GM18909 (cell line): ENCODE measurements at regions not wholly inside any gene's neighbourhood (a gene's known extent, or its start where the extent isn't known, plus 50 kb on each side); places are given as distances from the start of the nearest gene placed in this dataset.
"Not testable (repeated sequence)": the region's sequence is repeated elsewhere in the genome, so short reads cannot be mapped to it uniquely, and the experiment has no call there.

Source experiments
- ATAC-seq: cut with Tn5 transposase; IDR thresholded peaks from one replicate; pipeline ENCODE4 v1.9.1; 2021; ENCODE audit warnings: mild to moderate bottlenecking; ENCODE audit not compliant: unreplicated experiment, poor library complexity

DNA sequence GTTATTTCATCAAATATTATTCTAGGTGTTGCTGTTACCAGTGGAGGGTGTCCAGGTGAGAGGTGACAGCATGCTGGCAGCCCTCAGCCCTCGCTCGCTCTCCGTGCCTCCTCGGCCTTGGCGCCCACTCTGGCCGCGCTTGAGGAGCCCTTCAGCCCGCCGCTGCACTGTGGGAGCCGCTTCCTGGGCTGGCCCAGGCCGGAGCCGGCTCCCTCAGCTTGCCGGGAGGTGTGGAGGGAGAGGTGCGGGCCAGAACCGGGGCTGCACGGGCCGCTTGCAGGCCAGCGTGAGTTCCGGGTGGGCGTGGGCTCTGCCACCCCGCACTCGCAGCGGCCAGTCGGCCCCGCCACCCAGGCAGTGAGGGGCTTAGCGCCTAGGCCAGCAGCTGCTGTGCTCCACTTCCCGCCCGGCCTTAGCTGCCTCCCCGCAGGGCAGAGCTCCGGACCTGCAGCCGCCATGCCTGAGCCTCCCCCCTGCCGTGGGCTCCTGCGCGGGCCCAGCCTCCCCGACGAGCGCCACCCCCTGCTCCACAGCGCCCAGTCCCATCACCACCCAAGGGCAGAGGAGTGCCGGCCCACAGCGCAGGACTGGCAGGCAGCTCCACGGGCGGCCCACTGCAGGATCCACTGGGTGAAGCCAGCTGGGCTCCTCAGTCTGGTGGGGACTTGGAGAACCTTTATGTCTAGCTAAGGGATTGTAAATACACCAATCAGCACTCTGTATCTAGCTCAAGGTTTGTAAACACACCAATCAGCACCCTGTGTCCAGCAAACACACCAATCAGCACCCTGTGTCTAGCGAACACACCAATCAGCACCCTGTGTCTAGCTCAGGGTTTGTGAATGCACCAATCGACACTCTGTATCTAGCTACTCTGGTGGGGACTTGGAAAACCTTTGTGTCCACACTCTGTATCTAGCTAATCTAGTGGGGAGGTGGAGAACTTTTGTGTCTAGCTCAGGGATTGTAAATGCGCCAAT is 413.3 kb downstream of the HACE1 start:
- ATAC-seq: not testable (repeated sequence)

DNA sequence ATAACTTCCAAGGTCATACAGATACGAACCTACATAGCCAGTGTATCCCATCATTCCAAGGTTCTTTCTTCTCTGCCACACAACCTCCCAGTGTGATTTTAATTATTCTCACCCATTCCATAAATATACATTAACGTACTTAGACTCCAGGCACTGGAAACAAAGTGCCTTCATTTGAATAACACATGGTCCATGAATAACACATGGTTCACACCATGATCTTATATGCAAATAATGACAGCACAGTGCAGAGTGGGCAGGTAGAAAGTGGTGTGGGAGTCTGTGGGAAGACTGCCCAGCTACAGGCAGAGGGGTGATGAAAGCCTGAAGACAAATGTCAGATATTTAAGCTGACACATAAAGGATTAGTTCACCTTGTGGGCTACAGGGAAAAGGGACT is 425.2 kb downstream of the HACE1 start:
- no peak for ATAC-seq

DNA sequence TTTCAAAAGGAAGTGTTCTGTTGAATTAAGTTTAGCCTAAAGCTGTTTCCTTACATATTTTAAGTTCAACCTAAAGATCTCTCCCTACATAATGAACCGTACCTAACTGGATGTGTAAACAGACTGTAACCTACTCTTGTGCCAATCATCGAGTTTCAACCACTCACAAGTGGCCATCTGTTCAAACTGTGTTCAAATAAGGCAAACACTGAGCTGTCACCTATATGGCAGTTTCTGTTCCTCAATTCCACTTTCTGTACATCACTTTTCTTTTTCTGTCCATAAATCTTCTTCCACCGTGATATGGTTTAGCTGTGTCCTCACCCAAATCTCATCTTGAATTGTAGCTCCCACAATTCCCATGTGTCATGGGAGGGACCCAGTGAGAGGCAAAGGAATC is 428.6 kb downstream of the HACE1 start:
- ATAC-seq: peak; percentile 50

DNA sequence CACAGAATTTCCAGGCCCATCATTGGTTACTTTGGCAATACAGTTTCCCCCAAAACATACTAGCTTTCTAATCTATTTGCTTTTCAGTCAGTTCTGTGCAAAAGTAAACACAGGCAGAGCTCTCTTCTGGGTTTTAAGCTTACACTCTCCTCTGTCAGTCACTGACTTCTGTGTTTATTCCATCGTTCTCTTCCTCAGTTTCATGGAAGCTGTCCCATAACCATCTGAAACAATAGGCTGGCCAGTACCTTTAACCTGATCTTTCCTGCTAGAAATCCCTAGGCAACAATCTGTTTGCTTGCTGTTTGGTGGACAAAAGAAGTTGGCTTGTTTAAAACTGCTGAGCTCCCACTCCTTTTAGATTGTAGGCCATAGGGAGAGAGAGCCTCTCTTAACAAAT is 431.5 kb downstream of the HACE1 start:
- ATAC-seq: no peak

DNA sequence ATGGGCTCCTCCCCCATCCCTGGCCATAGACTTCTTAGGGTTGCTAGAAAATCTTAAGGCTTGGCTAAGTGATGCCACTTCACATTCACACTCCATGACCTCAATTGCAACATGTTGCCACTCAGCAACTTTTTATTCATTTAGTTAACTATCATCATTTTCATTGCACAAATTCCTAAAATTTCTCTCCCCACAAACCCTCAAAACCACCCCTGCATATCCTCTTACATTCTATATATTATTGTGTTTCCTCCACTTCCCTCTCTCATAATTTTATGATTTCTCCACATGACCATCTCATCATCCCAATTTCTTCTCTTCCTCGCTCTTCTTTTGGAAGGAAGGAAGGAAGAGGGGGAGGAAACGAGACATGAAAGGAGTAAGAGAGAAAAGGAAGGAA is 436.0 kb downstream of the HACE1 start:
- ATAC-seq: no peak

DNA sequence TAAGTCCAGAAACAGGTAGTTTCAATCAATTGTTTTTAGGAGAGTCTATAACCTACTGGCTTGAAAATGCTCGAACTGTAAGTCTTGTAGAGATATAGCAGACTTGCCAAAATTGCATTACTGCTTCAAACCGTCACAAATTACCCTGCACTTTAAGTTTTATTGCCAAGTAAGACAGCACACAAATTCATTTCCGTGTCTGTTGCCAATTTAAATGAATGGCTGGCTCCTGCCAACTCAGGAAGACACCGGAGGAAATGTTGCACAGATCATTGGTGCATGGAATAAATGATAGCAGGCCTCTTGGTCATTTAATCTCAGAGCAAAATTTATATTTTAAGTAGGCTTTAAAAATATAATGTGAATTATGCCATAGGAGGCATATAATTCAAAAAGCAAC is 438.1 kb downstream of the HACE1 start:
- ATAC-seq: no peak

DNA sequence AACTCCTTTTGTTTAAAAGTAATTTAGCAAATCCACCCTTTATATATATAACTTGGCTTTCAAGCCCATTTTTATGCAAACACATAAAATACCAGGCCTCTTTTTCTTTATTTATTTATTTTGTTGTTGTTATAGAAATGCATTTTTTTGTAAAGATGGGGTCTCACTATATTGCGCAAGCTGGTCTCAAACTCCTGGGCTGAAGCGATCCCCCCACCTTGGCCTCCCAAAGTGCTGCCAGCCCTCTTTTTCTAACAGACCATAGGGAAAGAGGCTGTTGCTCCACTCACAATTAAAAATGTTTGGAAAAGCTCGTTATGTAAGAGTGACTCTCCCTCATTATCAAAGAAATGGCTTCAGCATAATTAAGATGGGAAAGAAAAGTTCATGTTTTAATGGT is 440.9 kb downstream of the HACE1 start:
- ATAC-seq: no peak

DNA sequence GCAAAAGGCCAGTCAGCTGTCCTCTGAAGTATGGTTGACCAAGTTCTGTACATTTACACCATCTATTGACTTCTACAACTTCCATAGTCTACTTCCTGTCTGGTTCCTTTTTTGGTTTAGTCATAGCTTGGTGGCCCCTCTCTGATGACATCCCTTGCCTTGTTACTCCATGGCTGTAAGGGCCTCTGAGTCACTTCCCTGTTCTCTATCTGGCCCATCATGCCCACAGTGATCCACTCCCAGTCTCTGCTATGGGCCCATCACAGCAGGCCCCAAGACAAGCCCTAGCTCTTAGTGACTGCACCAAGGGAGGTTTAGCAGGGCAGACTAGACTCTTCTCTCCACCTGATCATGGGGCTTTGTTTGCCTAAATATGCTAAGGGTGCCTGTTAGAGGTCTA is 441.6 kb downstream of the HACE1 start:
- no peak for ATAC-seq

DNA sequence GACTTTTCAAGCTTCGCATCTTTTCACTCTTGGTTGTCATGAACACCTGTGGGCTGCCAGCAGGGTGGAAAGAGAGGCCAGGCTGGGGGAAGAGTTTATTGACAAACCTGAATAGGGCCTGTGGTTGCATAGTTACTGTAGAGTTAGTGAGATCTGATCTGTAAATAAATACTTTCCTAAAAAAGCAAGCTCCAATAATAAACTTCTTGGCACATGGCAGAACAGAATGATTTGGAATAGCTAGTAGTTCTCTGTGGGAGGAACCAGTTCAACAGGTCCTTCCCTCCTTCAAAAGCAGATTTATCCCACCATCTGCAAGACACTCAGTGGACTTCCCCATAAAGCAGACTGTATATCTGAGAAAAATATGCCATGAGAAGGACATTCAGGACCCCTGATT is 445.0 kb downstream of the HACE1 start:
- no peak for ATAC-seq

DNA sequence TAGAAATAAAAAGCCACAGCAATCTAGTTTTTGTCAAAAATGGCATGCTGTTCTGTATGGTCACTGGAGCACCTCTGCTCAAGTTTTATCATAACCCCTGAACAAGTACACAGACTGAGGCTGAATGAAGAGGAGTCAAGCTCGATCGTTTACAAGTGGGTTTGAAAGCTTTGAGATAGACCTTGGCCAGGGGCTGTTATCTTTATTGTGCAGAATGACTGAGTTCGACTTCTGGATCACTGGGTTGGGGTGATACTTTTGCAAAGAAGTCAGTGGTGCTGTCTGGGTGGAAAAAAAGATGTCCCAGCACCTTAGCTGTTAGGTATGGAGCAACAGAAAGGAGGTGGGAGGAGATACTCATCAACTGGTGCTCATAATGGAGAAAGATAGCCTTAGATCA is 446.0 kb downstream of the HACE1 start:
- no peak for ATAC-seq

DNA sequence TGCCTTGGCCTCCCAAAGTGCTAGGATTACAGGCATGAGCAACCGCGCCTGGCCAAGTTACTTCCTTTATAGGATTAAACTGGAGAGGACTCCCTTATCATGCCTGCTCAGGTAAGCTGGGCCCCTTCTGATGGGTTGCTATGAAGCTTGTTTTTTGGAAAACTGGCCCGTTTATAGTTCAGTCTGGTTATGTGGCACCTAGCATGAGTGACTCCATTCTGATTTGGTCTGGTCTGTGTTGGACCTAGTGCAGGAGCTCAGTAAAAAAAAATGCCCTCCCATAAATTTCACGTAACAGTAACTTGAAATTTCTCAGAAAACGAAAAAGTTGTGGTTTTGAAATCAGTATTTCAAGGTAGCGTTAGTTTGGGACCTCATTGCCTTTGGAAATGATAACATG is 448.4 kb downstream of the HACE1 start:
- no peak for ATAC-seq

DNA sequence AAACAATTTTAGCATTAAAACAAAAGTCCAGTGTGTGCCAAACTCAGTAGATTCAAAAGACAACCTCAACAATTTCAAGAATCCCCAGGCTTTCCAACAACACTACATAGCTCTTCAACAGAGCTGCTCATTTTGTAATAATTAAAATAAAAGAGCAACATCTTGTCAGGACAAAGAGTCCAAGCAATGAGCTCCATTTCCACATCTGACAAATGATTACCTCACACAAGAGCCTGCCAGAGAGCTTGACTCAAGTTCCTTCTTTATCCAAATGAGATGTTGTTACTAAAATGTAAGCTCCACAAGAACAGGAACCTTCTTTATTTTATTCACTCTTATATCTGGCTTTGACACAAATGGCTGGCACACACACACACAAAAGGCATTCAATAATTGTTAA is 449.8 kb downstream of the HACE1 start:
- no peak for ATAC-seq

DNA sequence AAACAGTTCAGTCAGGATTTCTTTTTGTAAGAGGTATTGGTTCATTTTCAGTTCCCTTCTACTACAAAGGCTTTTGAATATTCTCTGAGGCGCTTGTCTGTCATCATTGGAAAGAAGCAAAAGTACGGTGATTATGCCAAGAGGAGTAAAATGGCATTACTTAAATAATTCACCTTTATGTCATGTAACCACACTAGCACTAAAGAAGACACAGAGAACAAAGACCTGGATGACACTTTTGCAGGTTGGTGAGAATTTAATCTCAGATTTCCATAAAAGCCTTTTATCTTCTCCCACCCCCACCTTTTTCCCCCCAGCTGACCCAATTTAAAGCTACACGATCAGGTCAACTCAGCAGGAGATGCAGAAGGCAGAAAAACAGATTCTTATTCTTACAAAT is 451.8 kb downstream of the HACE1 start:
- ATAC-seq: no peak

DNA sequence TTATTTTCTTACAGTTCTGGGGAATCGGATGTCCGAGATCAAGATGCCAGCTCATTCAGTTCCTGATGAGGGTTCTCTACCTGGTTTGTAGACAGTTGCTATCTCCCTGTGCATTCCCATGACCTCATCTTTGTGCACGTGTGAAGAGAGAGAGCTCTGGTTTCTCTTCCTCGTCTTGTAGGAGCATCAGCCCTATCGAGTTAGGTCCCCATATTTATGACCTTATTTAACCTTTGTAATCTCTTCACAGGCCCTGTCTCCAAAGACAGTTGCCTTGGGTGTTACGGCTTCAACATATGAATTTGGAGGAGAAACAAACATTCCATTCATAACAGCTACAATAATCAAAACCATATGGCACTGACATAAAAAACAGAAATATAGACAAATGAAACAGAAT is 455.3 kb downstream of the HACE1 start:
- no peak for ATAC-seq

DNA sequence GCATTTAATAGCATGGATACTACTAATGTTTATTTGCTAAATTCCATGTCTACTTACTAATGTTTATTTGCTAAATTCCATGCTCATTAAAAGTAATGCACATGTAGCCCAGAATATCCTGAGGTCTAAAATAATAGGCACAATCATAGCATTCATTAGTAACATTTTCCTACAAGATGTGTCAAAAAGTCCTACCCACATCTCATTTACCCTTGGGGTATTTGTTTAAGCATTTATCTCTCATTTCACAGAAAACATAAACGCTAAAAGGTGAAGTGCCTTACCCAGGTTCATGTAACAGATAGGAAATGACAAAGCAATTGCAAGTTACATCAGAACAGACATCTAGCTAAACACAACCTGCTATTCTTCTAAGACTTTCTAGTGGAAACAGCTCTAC is 457.1 kb downstream of the HACE1 start:
- no peak for ATAC-seq

DNA sequence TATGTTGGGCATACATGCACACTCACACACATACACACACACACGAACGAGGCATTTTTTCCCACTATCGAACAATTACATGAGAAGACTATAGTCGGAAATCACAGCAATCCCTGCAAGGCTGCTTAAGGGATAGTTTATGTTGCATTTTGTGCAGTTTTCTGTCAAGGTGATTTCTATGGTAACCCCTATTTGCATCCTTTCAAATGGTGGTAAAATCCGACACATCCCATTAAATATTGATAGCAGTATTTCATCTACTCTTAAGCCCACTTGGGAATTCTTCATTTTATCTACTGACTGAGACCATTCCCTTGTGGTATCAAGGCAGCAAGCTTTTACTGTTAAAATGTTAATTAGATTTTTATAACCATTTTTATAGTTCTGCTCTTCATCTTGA is 457.8 kb downstream of the HACE1 start:
- no peak for ATAC-seq

DNA sequence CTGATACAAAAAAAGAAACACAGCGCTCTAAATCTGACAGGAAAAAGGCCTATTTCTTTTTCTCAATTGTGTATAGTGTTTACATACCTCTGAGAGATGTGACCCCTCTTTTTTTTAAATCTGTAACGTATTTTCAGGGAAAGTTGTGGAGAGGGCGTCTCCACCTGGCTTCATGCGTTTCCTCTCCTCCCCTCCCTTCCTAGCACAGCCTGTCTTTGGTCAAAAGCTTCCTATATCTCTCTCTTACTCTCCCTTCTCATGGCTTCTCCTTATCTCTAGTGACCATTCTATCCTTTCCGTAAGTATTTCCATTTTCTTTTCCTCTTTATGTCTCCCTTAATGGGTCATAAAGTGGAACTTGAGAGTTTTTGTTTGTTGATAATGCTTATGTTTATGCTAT is 458.9 kb downstream of the HACE1 start:
- ATAC-seq: no peak

DNA sequence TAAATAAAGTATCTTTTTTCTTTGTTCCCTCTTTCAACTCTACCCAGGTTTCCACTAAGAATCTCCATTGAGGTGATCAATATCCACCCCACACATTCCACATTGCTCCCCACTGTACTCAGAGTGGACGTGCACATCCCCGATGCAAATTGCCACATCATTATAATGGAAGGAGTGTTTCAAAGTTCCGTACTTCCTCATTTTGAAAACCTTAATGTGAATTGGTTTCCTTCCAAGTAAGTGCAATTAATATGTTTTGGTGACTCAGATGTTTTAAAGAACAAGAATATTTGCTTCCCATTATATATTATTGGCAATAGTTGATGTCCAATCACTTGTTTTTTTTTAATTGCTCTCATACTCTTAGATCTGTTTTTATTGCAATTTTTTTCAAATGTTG is 463.6 kb downstream of the HACE1 start:
- ATAC-seq: no peak

DNA sequence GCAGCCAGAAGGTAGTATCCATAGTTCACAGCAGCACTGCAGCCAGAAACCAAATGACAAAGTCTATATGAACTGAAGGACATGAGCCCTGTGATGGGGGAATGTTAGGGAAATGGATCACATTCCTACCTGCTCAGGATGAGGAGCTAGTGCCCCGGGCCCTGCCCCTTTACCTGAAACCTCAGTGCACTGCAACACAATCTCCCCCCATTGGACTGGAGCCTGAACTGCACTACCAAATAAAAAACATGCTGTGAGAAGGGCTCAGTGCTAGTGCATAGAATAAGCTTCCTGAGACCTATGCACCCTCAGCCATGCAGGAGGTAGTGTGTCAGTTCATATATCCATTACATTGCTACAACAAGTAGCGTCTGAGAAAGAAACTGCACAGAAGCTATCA is 477.8 kb downstream of the HACE1 start:
- ATAC-seq: no peak

DNA sequence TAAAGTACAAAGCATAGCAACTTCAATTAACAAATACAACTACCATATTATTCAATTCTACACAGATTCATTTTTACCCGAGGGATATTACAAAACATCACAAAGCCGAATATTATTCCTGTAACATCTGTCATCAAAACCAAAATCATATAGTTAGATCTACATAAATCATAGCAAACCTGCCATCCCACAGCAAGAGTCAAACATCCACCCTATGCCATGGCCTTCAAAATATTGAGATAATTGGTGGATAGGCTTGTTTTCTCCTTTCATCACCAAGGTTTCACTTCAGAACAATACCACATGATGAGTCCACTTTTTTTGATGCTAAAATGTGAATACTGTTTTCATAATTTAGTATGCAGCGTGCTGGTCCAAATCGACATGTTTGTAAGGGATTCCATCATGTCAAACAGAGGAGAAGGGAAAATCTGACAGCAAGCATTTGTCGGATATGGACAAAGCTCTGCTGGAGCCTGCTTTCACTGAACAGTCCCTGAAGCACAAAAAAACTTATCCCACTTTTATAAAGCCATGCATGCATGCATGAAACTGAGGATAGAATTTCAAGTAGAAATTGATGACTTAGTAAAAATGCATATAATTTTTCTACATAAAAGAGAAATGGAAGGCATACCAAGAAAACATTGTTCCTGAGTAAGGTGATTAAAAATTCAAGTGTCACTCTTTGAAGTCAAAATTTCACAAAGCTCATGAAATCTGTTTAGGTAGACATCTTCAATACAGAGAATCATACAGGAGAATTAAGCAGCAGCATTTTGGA is 494.1 kb downstream of the HACE1 start:
- no peak for ATAC-seq

DNA sequence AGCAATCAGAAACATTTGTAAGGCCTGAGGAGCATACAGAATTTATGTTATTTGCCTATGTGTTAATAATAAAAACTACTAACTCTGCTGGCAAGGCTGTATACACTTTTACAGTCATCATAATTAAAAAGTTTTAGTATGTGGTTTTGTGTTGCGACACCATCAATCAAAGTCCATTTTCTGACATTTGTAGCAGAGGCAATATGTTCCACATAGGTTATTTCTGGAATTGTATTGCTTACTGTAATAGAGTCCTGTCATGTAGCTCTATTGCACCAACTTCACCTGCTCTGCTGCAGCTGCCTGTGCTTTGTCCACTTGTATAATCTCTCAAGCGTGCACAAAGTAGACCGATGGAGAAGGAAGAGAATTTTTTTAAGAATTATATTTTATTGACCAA is 501.8 kb downstream of the HACE1 start:
- no peak for ATAC-seq

DNA sequence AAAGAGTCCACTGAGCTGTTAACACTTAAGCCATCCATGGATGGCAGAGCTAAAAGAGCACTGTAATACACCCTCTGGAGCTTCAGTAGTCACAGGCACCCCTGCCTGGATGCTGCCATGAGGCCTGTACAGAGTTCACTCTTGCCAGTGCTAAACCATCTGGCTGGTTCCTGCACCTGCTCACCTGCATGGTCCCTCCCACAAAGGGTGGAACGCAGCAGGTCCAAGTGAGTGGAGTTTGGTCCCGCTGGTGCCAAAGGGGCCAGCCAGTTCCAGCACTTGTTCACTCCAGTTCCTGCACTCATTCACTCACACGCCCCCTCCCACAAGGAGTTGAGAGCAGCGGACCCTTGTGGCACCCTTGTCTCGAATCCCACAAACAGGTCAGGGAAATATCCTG is 503.5 kb downstream of the HACE1 start:
- no peak for ATAC-seq
